ENCODE measurements at regions not wholly inside any gene's neighbourhood (a gene's known extent, or its start where the extent isn't known, plus 50 kb on each side); places are given as distances from the start of the nearest gene placed in this dataset.
"Not testable (repeated sequence)": the region's sequence is repeated elsewhere in the genome, so short reads cannot be mapped to it uniquely, and the experiment has no call there.

GRCh38 chr4:131352371-131352770, 1796.7 kb upstream of the PCDH10 start:
- not testable (repeated sequence) for TF ChIP-seq POLR2A, CTCF, POLR2AphosphoS5 (IDR thresholded peaks at IDR 0.05)
